Vagina (tissue), 2 donors: ENCODE measurements at regions not wholly inside any gene's neighbourhood (a gene's known extent, or its start where the extent isn't known, plus 50 kb on each side); places are given as distances from the start of the nearest gene placed in this dataset.

ENCODE experiments used
- DNase-seq, 2 donors: peaks; one replicate each; pipeline ENCODE4 v3.0.0-alpha.2; 2017; ENCODE audit errors: extremely low spot score in 2 of 2
- H3K27ac ChIP-seq: fragments of 200-600 bp; sonication (generic); one replicate; pipeline ENCODE4 v1.5.1; 2019
- H3K27me3 ChIP-seq: fragments of 200-600 bp; sonication (generic); one replicate; pipeline ENCODE4 v1.5.1; 2019
- H3K36me3 ChIP-seq, 2 donors: fragments of 200-600 bp; sonication (generic); one replicate each; pipeline ENCODE4 v1.5.1; 2017 to 2019
- H3K4me1 ChIP-seq: fragments of 200-600 bp; sonication (generic); one replicate; pipeline ENCODE4 v1.5.1; 2019
- H3K4me3 ChIP-seq, 2 donors: fragments of 200-600 bp; sonication (generic); 1 replicate in 1 of 2; 2 replicates in 1 of 2; pipeline ENCODE4 v1.5.1; 2016 to 2019
- H3K9me3 ChIP-seq: fragments of 200-600 bp; sonication (generic); one replicate; pipeline ENCODE4 v1.5.1; 2019
- CTCF ChIP-seq, 3 experiments: fragments of 450-650 bp in 2 of 3; fragments of 200-600 bp in 1 of 3; sonication (generic) in 1 of 3; IDR thresholded peaks; one replicate each; pipeline ENCODE4 v1.5.1; 2017 to 2019; ENCODE audit warnings: antibody characterized with exemption in 3 of 3, mild to moderate bottlenecking in 2 of 3, moderate library complexity in 2 of 3
- POLR2A ChIP-seq, 2 donors: fragments of 450-650 bp; IDR thresholded peaks; one replicate each; pipeline ENCODE4 v1.6.1; 2017; ENCODE audit warnings: antibody characterized with exemption in 2 of 2, mild to moderate bottlenecking in 2 of 2, moderate library complexity in 2 of 2
- POLR2AphosphoS5 ChIP-seq, 2 donors: sonication (generic); formaldehyde crosslinking; IDR thresholded peaks; one replicate each; pipeline ENCODE4 v1.9.0; 2017; ENCODE audit warnings: antibody characterized with exemption in 2 of 2, mild to moderate bottlenecking in 2 of 2, low read depth in 1 of 2; ENCODE audit not compliant: insufficient read depth in 1 of 2
- intact Hi-C: fragments of 100-400 bp; cut with DNase I; formaldehyde crosslinking; loops from one replicate; pipeline ENCODE4 v1.15.1; 2023

GRCh38 chr11:15519124-15519791 lies 404.5 kb downstream of the INSC start:
- no peak for TF ChIP-seq POLR2A (IDR thresholded peaks at IDR 0.05)
- TF ChIP-seq CTCF (IDR thresholded peaks at IDR 0.05): no peak
- no peak for TF ChIP-seq POLR2AphosphoS5 (IDR thresholded peaks at IDR 0.05; ENCODE audit: insufficient read depth in 1 of 2, low read depth in 1 of 2)
- Histone ChIP-seq H3K27ac (no peak overlapping the region), H3K4me3 (no peak overlapping the region), H3K36me3 (no peaks in the 10 kb centered on the region), H3K4me1 (no peaks in the 10 kb centered on the region), H3K9me3 (peaks cover 4% of the 10 kb centered on the region), H3K27me3 (no peaks in the 10 kb centered on the region)
- intact Hi-C loops: no loop called here
- DNase-seq: no peak

- no peaks in the 10 kb centered on the region for H3K4me1 ChIP-seq
Measured at GRCh38 chr11:15519911-15520310, 405.2 kb downstream of the INSC start.

GRCh38 chr11:15523543-15523942 lies 408.8 kb downstream of the INSC start:
- no peaks in the 10 kb centered on the region for H3K36me3 ChIP-seq
- intact Hi-C loops: no loop called here
- no peak for DNase-seq
- H3K9me3 ChIP-seq: no peaks in the 10 kb centered on the region
- H3K27ac ChIP-seq: no peak overlapping the region
- no peak overlapping the region for H3K4me3 ChIP-seq
- no peaks in the 10 kb centered on the region for H3K27me3 ChIP-seq
- H3K4me1 ChIP-seq: no peaks in the 10 kb centered on the region
- TF ChIP-seq CTCF (IDR thresholded peaks at IDR 0.05) (no peak), POLR2AphosphoS5 (IDR thresholded peaks at IDR 0.05; ENCODE audit: insufficient read depth in 1 of 2, low read depth in 1 of 2) (no peak), POLR2A (IDR thresholded peaks at IDR 0.05) (no peak)

More at GRCh38 chr11:15519911-15520310, 405.2 kb downstream of the INSC start:
- peaks cover 4% of the 10 kb centered on the region for H3K9me3 ChIP-seq
- no peak overlapping the region for H3K27ac ChIP-seq
- H3K36me3 ChIP-seq: no peaks in the 10 kb centered on the region
- no peaks in the 10 kb centered on the region for H3K27me3 ChIP-seq
- no peak for DNase-seq
- intact Hi-C loops: no loop called here
- TF ChIP-seq CTCF (IDR thresholded peaks at IDR 0.05) (no peak), POLR2A (IDR thresholded peaks at IDR 0.05) (no peak), POLR2AphosphoS5 (IDR thresholded peaks at IDR 0.05; ENCODE audit: insufficient read depth in 1 of 2, low read depth in 1 of 2) (no peak)
- no peak overlapping the region for H3K4me3 ChIP-seq

GRCh38 chr11:15525582-15525981 lies 410.9 kb downstream of the INSC start:
- no peak for DNase-seq
- no peaks in the 10 kb centered on the region for H3K4me1 ChIP-seq
- H3K36me3 ChIP-seq: no peaks in the 10 kb centered on the region
- H3K9me3 ChIP-seq: no peaks in the 10 kb centered on the region
- H3K27ac ChIP-seq: no peak overlapping the region
- no peaks in the 10 kb centered on the region for H3K27me3 ChIP-seq
- TF ChIP-seq POLR2A (IDR thresholded peaks at IDR 0.05) (no peak), POLR2AphosphoS5 (IDR thresholded peaks at IDR 0.05; ENCODE audit: insufficient read depth in 1 of 2, low read depth in 1 of 2) (no peak), CTCF (IDR thresholded peaks at IDR 0.05) (no peak)
- intact Hi-C loops: no loop called here
- no peak overlapping the region for H3K4me3 ChIP-seq

- H3K9me3 ChIP-seq: no peaks in the 10 kb centered on the region
- intact Hi-C loops: no loop called here
- H3K27ac ChIP-seq: no peak overlapping the region
- no peaks in the 10 kb centered on the region for H3K4me1 ChIP-seq
- DNase-seq: no peak
- H3K4me3 ChIP-seq: no peak overlapping the region
- TF ChIP-seq POLR2A (IDR thresholded peaks at IDR 0.05) (no peak), CTCF (IDR thresholded peaks at IDR 0.05) (no peak)
- no peaks in the 10 kb centered on the region for H3K36me3 ChIP-seq
- H3K27me3 ChIP-seq: no peaks in the 10 kb centered on the region
Measured at GRCh38 chr11:15526032-15526431, 411.3 kb downstream of the INSC start.
